AG10803 (cell line): ENCODE measurements at regions not wholly inside any gene's neighbourhood (a gene's known extent, or its start where the extent isn't known, plus 50 kb on each side); places are given as distances from the start of the nearest gene placed in this dataset.

ENCODE experiments used
- DNase-seq: peaks from one replicate; pipeline ENCODE4 v3.0.0; 2010; ENCODE audit warnings: low read depth
- H3K4me3 ChIP-seq: 2 replicates; pipeline ENCODE4 v1.5.1; 2011; ENCODE audit warnings: mild to moderate bottlenecking, low read length, control low read depth
- TF ChIP-seq, protein P1 (sequence below): conservative IDR thresholded peaks from 2 replicates; pipeline ENCODE4 v1.5.1; 2011; ENCODE audit warnings: mild to moderate bottlenecking, low read length, control low read depth, inconsistent platforms

DNA sequence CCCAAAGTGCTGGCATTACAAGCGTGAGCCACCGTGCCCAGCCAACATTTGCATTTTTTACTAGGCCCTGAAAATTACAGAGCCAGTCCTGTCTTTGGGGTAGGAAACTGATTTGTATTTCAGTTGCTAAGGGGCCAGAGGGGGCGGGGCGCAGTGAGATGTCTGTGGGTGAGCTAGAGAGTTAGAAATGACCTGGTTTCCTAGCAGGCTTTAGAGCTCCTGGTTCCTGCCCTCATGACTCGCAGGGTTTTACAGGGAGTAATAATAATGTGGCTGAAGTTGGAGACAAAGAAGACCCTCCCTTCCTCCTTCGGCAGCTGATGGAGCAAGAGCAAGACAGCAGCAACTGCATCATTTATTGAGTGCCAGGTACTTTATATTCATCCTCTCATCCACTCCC, 131.5 kb downstream of the TFAP2C start:
- TF ChIP-seq, protein P1, sequence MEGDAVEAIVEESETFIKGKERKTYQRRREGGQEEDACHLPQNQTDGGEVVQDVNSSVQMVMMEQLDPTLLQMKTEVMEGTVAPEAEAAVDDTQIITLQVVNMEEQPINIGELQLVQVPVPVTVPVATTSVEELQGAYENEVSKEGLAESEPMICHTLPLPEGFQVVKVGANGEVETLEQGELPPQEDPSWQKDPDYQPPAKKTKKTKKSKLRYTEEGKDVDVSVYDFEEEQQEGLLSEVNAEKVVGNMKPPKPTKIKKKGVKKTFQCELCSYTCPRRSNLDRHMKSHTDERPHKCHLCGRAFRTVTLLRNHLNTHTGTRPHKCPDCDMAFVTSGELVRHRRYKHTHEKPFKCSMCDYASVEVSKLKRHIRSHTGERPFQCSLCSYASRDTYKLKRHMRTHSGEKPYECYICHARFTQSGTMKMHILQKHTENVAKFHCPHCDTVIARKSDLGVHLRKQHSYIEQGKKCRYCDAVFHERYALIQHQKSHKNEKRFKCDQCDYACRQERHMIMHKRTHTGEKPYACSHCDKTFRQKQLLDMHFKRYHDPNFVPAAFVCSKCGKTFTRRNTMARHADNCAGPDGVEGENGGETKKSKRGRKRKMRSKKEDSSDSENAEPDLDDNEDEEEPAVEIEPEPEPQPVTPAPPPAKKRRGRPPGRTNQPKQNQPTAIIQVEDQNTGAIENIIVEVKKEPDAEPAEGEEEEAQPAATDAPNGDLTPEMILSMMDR: no peak
- DNase-seq: no peak
- H3K4me3 ChIP-seq: no peak overlapping the region

DNA sequence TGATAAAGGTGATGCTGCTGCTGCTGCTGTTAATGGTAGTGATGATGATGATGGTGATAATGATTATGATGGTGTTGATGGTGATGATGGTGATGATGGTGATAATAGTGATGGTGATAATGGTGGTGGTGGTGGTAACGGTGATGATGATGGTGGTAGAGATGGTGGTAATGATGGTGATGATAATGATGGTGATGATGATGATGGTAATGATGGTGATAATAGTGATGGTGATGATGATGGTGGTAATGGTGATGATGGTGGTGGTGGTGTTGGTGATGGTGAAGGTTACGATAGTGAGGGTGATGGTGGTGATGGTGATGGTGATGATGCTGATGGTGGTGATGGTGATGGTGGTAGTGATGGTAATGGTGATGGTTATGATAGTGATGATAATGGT, 132.3 kb downstream of the TFAP2C start:
- no peak for DNase-seq
- no peak overlapping the region for H3K4me3 ChIP-seq
- TF ChIP-seq, protein P1: no peak

DNA sequence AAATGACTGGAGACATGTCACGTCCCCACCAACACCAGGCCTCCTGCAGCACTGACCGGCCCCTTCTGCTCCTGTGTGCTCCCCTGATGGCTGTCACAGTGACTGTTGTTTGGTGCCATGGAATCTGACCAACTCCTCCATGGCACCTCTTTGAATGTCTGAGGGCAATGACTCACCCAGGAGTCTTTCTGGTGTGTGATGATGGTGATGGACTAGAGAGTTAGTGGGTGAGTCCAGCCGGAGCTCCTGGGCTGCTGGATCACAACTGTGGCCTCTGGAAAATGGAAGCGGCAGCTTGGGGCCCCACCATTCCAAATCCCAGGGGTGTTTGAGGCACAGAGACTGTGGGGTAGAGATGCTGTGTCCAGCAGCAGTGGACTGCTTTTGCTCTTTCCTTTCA, 133.3 kb downstream of the TFAP2C start:
- no peak overlapping the region for H3K4me3 ChIP-seq
- TF ChIP-seq, protein P1: no peak
- DNase-seq: no peak

DNA sequence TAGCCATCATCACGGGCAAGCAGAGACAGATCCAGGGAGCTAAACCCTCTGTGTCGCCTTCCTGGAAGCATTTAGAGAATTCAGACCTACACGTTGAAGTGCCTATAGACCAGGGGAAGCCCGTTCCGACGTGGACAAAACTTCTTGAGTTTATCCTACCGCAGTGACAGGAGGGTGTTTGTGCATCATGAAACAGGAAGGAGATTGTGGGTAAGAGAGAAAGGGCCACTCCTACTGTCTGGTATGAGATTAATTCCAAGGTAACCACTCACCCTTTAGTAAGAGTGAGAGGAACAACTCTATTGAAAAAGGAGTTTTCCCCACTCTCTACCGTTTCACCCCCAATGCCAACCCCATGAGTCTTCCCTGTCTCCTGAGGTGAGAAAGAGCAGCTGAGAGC, 133.7 kb downstream of the TFAP2C start:
- TF ChIP-seq, protein P1: no peak
- DNase-seq: no peak
- no peak overlapping the region for H3K4me3 ChIP-seq

DNA sequence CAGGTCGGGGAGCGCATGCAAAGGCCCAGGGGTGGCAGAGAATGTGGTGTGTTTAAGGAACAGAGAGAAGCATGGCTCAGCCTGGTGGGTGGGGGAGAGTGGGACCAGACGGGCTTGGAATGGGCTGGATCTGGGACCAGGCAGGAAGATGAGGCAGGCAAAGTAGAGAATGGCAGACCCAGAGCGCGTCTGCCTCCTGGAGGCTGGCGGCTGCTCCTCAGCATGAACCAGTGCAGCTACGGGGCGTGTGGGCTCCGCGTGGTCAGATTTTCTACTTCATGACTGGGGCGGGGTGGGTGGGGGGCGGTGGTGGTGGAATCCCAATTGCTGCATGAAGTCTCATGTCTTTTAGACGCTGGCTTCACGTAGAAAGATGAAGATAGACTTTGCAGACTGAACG, 135.6 kb downstream of the TFAP2C start:
- TF ChIP-seq, protein P1: no peak
- H3K4me3 ChIP-seq: no peak overlapping the region
- DNase-seq: no peak

DNA sequence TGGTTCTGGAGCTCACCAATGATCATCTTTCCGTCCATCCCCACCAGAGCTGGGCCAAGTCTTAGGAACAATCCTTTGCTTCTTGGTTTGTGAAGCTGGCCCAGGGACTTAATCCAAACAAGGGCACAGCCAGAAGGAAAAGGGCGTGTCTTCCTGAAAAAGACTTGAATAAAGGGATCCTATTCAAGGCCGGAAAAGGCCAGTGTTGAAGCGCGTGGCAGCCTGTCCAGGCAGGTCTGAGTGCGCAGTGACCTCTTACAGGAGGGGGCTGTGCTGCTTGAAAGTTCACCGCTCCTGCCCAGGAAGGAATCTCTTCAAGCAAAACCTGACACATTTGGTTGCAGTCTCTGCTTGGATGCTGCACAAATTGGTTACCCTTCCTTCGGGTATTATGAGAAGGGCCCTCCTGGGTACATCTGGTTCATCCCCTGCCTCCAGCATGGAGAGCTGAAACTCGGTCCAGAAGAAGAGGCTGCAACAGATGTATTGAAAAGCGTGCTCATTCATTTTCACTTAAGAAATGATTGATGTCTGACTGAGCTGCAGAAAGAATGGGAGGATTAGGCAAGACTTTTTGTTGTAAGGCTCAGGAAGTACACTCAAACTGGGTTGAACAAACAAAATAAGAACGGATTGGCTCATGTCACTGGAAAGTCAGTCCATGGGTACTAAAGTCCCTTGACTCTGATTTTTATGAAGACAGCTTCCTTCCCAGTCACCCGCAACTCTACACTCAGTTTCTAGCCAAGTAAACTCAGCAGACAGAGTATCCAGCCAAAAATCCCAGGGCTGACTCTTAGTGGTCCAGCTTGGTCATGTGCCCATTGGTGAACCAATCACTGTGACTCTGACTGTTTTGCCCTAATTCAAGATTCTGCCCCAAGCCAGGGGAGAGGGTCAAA, 136.3 kb downstream of the TFAP2C start:
- TF ChIP-seq, protein P1: no peak
- DNase-seq: peak; percentile 39
- no peak overlapping the region for H3K4me3 ChIP-seq

DNA sequence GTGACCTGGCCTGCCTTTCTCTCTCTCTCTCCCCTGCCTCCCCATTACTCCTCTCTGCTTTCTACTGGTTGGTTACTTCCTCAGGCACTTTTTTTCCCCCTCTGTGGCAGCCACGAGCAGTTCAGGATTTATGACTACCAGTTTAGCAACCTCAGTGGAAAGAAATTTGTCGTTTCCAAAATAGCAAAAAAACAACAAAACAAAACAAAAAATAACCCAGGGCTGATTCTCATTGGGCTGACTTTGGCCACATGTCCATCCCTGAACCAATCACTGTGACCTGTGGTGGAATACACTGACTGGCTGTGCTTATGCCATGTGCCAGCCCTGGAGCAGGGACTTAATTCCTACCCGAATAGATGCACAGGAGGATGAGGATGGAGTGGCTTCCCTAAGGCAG, 137.4 kb downstream of the TFAP2C start:
- DNase-seq: peak; percentile 50
- TF ChIP-seq, protein P1: no peak
- no peak overlapping the region for H3K4me3 ChIP-seq
